NCI-H446 (cell line): ENCODE measurements at regions not wholly inside any gene's neighbourhood (a gene's known extent, or its start where the extent isn't known, plus 50 kb on each side); places are given as distances from the start of the nearest gene placed in this dataset.

Experiments
- DNase-seq, 2 experiments: peaks; one replicate each; lab custom pipeline; 2025; lab: John Stamatoyannopoulos, UW

GRCh38 chr17:15039366-15039765, 225.8 kb downstream of the PMP22 start:
- DNase-seq = no peak

GRCh38 chr17:15038656-15039055, 226.5 kb downstream of the PMP22 start:
- DNase-seq = no peak

- DNase-seq = no peak
These were observed 228.9 kb downstream of the PMP22 start for GRCh38 chr17:15036238-15036637.

GRCh38 chr17:15031975-15032374, 233.2 kb downstream of the PMP22 start:
- no peak for DNase-seq

GRCh38 chr17:15029469-15029868, 235.7 kb downstream of the PMP22 start:
- DNase-seq = no peak

- DNase-seq = no peak
These were observed 237.3 kb downstream of the PMP22 start for GRCh38 chr17:15027853-15028252.

GRCh38 chr17:15026088-15026487, 239.0 kb downstream of the PMP22 start:
- DNase-seq = no peak

GRCh38 chr17:15023589-15024336, 241.4 kb downstream of the PMP22 start:
- DNase-seq = no peak

GRCh38 chr17:15019158-15019557, 246.0 kb downstream of the PMP22 start:
- DNase-seq = no peak

- DNase-seq = no peak
These were observed 252.7 kb downstream of the PMP22 start for GRCh38 chr17:15012351-15012980.

- no peak for DNase-seq
These were observed 256.0 kb downstream of the PMP22 start for GRCh38 chr17:15009087-15009486.

GRCh38 chr17:15007147-15007553, 258.0 kb downstream of the PMP22 start:
- no peak for DNase-seq

GRCh38 chr17:15006421-15007128, 258.6 kb downstream of the PMP22 start:
- DNase-seq = no peak

- no peak for DNase-seq
These were observed 264.5 kb downstream of the PMP22 start for GRCh38 chr17:15000661-15001060.

- no peak for DNase-seq
These were observed 267.8 kb downstream of the PMP22 start for GRCh38 chr17:14997290-14997689.

- no peak for DNase-seq
These were observed 279.0 kb downstream of the PMP22 start for GRCh38 chr17:14986127-14986526.

- no peak for DNase-seq
These were observed 292.3 kb downstream of the PMP22 start for GRCh38 chr17:14972844-14973243.

- no peak for DNase-seq
These were observed 294.1 kb downstream of the PMP22 start for GRCh38 chr17:14971054-14971453.

GRCh38 chr17:14959106-14959648, 305.9 kb downstream of the PMP22 start:
- DNase-seq = no peak

GRCh38 chr17:14953405-14953804, 311.7 kb downstream of the PMP22 start:
- no peak for DNase-seq

- no peak for DNase-seq
These were observed 314.4 kb downstream of the PMP22 start for GRCh38 chr17:14950686-14951085.

- DNase-seq = no peak
These were observed 314.9 kb downstream of the PMP22 start for GRCh38 chr17:14950216-14950615.

- no peak for DNase-seq
These were observed 317.5 kb downstream of the PMP22 start for GRCh38 chr17:14947671-14948070.
